Type B pancreatic cell (in vitro differentiated cells): ENCODE measurements at regions not wholly inside any gene's neighbourhood (a gene's known extent, or its start where the extent isn't known, plus 50 kb on each side); places are given as distances from the start of the nearest gene placed in this dataset.

Experiments
- DNase-seq: peaks from one replicate; pipeline ENCODE4 v3.0.0; 2021; ENCODE audit warnings: mixed read lengths; ENCODE audit not compliant: unreplicated experiment; ENCODE audit errors: extremely low spot score
- H3K27ac Mint-ChIP-seq: 2 replicates; pipeline ENCODE4 v1.8.0; 2021; ENCODE audit warnings: mild to moderate bottlenecking, mixed read lengths
- H3K27me3 Mint-ChIP-seq: 2 replicates; pipeline ENCODE4 v1.8.0; 2021; ENCODE audit warnings: mixed read lengths
- H3K36me3 Mint-ChIP-seq: 2 replicates; pipeline ENCODE4 v1.8.0; 2021; ENCODE audit warnings: mixed read lengths
- H3K4me1 Mint-ChIP-seq: one replicate; pipeline ENCODE4 v1.8.0; 2021; ENCODE audit warnings: mixed read lengths; ENCODE audit not compliant: unreplicated experiment
- H3K4me3 Mint-ChIP-seq: 2 replicates; pipeline ENCODE4 v1.8.0; 2021; ENCODE audit warnings: mild to moderate bottlenecking, mixed read lengths
- H3K9me3 Mint-ChIP-seq: 2 replicates; pipeline ENCODE4 v1.8.0; 2021; ENCODE audit warnings: mixed read lengths
- TF ChIP-seq, protein P1 (sequence below): fragments of 200-600 bp; sonication (generic); conservative IDR thresholded peaks from 2 replicates; pipeline ENCODE4 v1.5.0; 2021; ENCODE audit warnings: antibody characterized with exemption, mild to moderate bottlenecking

DNA sequence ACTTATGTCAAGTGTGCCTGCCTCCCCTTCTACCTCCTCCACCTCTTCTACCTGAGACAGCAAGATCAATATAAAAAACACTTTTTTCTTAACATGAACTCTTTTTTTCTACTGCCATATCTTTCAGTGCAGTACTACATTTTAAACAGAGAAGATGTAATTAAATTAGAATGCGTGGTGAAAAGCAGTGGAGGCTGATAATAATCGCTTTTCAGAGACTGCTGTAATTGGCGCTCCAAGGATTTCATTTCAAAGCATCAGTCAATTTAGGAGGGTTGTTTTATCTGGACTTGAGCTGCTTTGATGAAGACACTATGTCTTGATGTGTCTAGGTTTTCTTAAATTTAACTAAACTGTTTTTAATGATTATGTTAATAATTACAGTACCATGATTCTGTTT is 85.3 kb upstream of the CRBN start:
- Mint-ChIP-seq H3K9me3 (no peaks in the 10 kb centered on the region), H3K4me1 (no peaks in the 10 kb centered on the region), H3K27ac (no peak overlapping the region), H3K4me3 (no peak overlapping the region), H3K27me3 (peaks cover 3% of the 10 kb centered on the region), H3K36me3 (no peaks in the 10 kb centered on the region)
- no peak for DNase-seq
- TF ChIP-seq, protein P1, sequence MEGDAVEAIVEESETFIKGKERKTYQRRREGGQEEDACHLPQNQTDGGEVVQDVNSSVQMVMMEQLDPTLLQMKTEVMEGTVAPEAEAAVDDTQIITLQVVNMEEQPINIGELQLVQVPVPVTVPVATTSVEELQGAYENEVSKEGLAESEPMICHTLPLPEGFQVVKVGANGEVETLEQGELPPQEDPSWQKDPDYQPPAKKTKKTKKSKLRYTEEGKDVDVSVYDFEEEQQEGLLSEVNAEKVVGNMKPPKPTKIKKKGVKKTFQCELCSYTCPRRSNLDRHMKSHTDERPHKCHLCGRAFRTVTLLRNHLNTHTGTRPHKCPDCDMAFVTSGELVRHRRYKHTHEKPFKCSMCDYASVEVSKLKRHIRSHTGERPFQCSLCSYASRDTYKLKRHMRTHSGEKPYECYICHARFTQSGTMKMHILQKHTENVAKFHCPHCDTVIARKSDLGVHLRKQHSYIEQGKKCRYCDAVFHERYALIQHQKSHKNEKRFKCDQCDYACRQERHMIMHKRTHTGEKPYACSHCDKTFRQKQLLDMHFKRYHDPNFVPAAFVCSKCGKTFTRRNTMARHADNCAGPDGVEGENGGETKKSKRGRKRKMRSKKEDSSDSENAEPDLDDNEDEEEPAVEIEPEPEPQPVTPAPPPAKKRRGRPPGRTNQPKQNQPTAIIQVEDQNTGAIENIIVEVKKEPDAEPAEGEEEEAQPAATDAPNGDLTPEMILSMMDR, result no peak

- no peaks in the 10 kb centered on the region for H3K36me3 Mint-ChIP-seq
- no peaks in the 10 kb centered on the region for H3K4me1 Mint-ChIP-seq
- H3K27ac Mint-ChIP-seq, result no peak overlapping the region
- no peaks in the 10 kb centered on the region for H3K9me3 Mint-ChIP-seq
- no peaks in the 10 kb centered on the region for H3K27me3 Mint-ChIP-seq
- TF ChIP-seq, protein P1, result no peak
- H3K4me3 Mint-ChIP-seq, result no peak overlapping the region
- no peak for DNase-seq
These were observed 81.4 kb upstream of the CRBN start for GRCh38 chr3:3260870-3261269.

DNA sequence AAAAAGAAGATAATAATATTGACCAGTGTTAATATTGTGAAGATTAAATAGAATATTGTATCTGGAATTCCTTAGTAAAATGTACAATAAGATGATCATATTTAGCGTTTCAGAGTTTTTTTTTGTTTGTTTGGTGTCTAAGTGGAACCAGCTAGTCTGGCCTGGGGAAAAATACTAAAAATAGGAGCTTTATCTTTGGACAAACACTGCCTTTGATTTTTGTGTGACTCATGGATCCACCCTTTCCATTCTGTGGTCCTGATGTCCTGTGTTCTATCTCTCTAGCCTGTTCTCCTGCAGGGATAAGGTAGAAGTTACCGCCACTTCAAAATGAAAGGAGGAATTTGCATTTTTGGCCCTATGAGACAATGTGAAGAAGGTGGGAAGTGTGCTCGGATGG is 79.7 kb upstream of the CRBN start:
- Mint-ChIP-seq H3K9me3 (no peaks in the 10 kb centered on the region), H3K27ac (no peak overlapping the region), H3K27me3 (no peaks in the 10 kb centered on the region), H3K36me3 (no peaks in the 10 kb centered on the region), H3K4me3 (no peak overlapping the region), H3K4me1 (no peaks in the 10 kb centered on the region)
- TF ChIP-seq, protein P1, result no peak
- DNase-seq, result no peak

DNA sequence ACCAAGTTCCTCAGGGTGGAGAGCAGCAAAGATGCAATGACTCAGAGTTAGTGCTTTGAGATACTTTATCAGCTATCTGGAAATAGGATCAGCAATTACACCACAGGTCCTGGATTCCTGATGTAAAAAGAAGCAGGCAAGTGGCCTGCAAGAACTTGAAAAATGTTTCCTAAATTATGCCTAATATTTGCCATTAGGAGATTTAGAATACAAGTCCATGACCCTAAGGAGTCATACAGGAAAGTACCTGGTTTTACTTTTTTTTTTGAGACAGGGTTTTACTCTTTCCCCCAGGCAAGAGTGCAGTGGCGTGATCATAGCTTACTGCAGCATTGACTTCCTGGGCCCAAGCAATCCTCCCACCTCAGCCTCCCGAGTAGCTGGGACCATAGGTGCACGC is 78.8 kb upstream of the CRBN start:
- Mint-ChIP-seq H3K4me1 (no peaks in the 10 kb centered on the region), H3K9me3 (peaks cover 8% of the 10 kb centered on the region), H3K27ac (no peak overlapping the region), H3K27me3 (no peaks in the 10 kb centered on the region), H3K36me3 (no peaks in the 10 kb centered on the region), H3K4me3 (no peak overlapping the region)
- no peak for DNase-seq
- TF ChIP-seq, protein P1, result no peak

GRCh38 chr3:3241596-3241995 is 62.1 kb upstream of the CRBN start:
- Mint-ChIP-seq H3K4me1 (peaks cover 7% of the 10 kb centered on the region), H3K27me3 (peaks cover 3% of the 10 kb centered on the region), H3K4me3 (no peak overlapping the region), H3K36me3 (no peaks in the 10 kb centered on the region), H3K27ac (no peak overlapping the region), H3K9me3 (peaks cover 5% of the 10 kb centered on the region)
- no peak for DNase-seq
- TF ChIP-seq, protein P1, result no peak

GRCh38 chr3:3240986-3241385 is 61.5 kb upstream of the CRBN start:
- DNase-seq, result no peak
- Mint-ChIP-seq H3K27me3 (peaks cover 3% of the 10 kb centered on the region), H3K4me1 (peaks cover 7% of the 10 kb centered on the region), H3K27ac (no peak overlapping the region), H3K4me3 (no peak overlapping the region), H3K36me3 (no peaks in the 10 kb centered on the region), H3K9me3 (peaks cover 5% of the 10 kb centered on the region)
- TF ChIP-seq, protein P1, result no peak
